ENCODE measurements at regions not wholly inside any gene's neighbourhood (a gene's known extent, or its start where the extent isn't known, plus 50 kb on each side); places are given as distances from the start of the nearest gene placed in this dataset.
A peak's percentile ranks its signal among the peaks of the same experiment; 100 is the strongest.

DNA sequence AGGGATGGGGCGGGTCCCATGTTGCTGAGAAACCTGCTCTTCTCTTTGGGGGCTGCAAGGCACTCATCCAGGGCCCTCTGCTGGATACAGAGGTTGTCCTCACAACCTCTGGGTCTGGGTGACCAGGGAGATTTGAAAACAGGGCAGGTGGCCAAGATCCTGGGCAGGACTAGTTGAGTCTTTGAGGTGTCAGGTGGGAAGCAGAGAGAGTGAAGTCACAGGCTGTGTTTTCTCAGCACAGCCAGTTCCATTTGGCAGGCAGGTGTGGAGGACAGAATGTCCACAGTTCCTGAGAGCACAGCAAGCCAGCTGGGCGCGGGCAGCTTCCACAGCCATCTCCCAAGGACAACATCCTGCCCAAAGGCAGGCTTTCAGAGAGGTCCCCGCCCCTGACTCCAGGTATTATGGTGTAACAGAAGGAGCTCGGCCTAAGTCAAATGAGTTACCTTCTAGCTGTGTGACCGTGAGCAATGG is 118.8 kb downstream of the NUFIP1 start:
- FAIRE-seq (no peak), DNase-seq (ENCODE audit: low spot score) (no peak), ATAC-seq (peak; percentile 28; the same call in 2 of the 3 replicates)
- BruUV-seq (replicated peaks) = no TSS peak
- H3K27ac ChIP-seq (ENCODE audit: extremely low read length, insufficient read depth, low read length) = no peak overlapping the region
- no peaks in the 10 kb centered on the region for H4K20me1 ChIP-seq (ENCODE audit: insufficient read depth, low read length)
- no peak overlapping the region for H3K4me2 ChIP-seq (ENCODE audit: low read depth, low read length)
- ChIA-PET CTCF (ENCODE audit: low intra/inter-chr PET ratio, low total read pairs) (no interaction called here), POLR2A (no interaction called here)
- intact Hi-C loops (cut with micrococcal nuclease; ENCODE audit: unreplicated experiment) = no loop called here
- no peak overlapping the region for H2AFZ ChIP-seq (ENCODE audit: low read length)
- no peak overlapping the region for H3K4me3 ChIP-seq (replicated peaks in 1 of 3; ENCODE audit: insufficient read depth in 1 of 3, low read depth in 2 of 3, low read length in 3 of 3)
- in situ Hi-C loops (cut with HindIII; ENCODE audit: extremely low pct_ligation_motif_present, low pct_unique_long_range_greater_than_20kb) = loop anchor here (10.0 kb wide), 1 partner anchor 396 kb away; no protein-coding TSS in a partner anchor
- no peaks in the 10 kb centered on the region; a peak in 1 of 5 replicates for H3K27me3 ChIP-seq (ENCODE audit: control insufficient read depth in 1 of 2, insufficient read depth in 2 of 2, low read length in 2 of 2)
- 0% methylated on average over 2 of the region's 6 CpGs for WGBS (ENCODE audit: low lambda C conversion rate)
- H3K36me3 ChIP-seq (replicated peaks in 1 of 2; ENCODE audit: control insufficient read depth in 1 of 2, insufficient read depth in 2 of 2, low read length in 2 of 2) = no peaks in the 10 kb centered on the region
- no peak overlapping the region for H3K9ac ChIP-seq (ENCODE audit: insufficient read depth, low read depth, low read length)
- H3K9me3 ChIP-seq (ENCODE audit: low read length) = no peaks in the 10 kb centered on the region
- peaks cover 22% of the 10 kb centered on the region for H3K4me1 ChIP-seq (ENCODE audit: insufficient read depth, low read length)
- no peaks in the 10 kb centered on the region for H3K79me2 ChIP-seq (ENCODE audit: insufficient read depth, low read length)
- TF ChIP-seq ZNF556 (CRISPR knock-in tag; IDR thresholded peaks at IDR 0.05; ENCODE audit: borderline replicate concordance) (no peak), HNF4A (CRISPR knock-in tag; IDR thresholded peaks at IDR 0.05) (no peak), HHEX (CRISPR knock-in tag; IDR thresholded peaks at IDR 0.05) (no peak), SNAI1 (CRISPR knock-in tag; IDR thresholded peaks at IDR 0.05; ENCODE audit: borderline replicate concordance) (no peak), PHF8 (CRISPR knock-in tag; IDR thresholded peaks at IDR 0.05) (no peak), ZNF121 (CRISPR knock-in tag; IDR thresholded peaks at IDR 0.05) (peak; percentile 57), NFATC3 (CRISPR knock-in tag; IDR thresholded peaks at IDR 0.05) (no peak), ZSCAN21 (CRISPR knock-in tag; IDR thresholded peaks at IDR 0.05; ENCODE audit: borderline replicate concordance) (no peak), ZNF768 (CRISPR knock-in tag; IDR thresholded peaks at IDR 0.05) (no peak), ZFAT (CRISPR knock-in tag; conservative IDR thresholded peaks at IDR 0.05) (no peak), ZNF616 (CRISPR knock-in tag; IDR thresholded peaks at IDR 0.05; ENCODE audit: low read depth) (no peak), STAG1 (CRISPR knock-in tag; IDR thresholded peaks at IDR 0.05) (peak; percentile 26; the same call in 1 of the 2 replicates)
- TF ChIP-seq, protein P1, sequence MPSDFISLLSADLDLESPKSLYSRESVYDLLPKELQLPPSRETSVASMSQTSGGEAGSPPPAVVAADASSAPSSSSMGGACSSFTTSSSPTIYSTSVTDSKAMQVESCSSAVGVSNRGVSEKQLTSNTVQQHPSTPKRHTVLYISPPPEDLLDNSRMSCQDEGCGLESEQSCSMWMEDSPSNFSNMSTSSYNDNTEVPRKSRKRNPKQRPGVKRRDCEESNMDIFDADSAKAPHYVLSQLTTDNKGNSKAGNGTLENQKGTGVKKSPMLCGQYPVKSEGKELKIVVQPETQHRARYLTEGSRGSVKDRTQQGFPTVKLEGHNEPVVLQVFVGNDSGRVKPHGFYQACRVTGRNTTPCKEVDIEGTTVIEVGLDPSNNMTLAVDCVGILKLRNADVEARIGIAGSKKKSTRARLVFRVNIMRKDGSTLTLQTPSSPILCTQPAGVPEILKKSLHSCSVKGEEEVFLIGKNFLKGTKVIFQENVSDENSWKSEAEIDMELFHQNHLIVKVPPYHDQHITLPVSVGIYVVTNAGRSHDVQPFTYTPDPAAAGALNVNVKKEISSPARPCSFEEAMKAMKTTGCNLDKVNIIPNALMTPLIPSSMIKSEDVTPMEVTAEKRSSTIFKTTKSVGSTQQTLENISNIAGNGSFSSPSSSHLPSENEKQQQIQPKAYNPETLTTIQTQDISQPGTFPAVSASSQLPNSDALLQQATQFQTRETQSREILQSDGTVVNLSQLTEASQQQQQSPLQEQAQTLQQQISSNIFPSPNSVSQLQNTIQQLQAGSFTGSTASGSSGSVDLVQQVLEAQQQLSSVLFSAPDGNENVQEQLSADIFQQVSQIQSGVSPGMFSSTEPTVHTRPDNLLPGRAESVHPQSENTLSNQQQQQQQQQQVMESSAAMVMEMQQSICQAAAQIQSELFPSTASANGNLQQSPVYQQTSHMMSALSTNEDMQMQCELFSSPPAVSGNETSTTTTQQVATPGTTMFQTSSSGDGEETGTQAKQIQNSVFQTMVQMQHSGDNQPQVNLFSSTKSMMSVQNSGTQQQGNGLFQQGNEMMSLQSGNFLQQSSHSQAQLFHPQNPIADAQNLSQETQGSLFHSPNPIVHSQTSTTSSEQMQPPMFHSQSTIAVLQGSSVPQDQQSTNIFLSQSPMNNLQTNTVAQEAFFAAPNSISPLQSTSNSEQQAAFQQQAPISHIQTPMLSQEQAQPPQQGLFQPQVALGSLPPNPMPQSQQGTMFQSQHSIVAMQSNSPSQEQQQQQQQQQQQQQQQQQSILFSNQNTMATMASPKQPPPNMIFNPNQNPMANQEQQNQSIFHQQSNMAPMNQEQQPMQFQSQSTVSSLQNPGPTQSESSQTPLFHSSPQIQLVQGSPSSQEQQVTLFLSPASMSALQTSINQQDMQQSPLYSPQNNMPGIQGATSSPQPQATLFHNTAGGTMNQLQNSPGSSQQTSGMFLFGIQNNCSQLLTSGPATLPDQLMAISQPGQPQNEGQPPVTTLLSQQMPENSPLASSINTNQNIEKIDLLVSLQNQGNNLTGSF (CRISPR knock-in tag; IDR thresholded peaks at IDR 0.05) = no peak
- TF ChIP-seq, protein P2, sequence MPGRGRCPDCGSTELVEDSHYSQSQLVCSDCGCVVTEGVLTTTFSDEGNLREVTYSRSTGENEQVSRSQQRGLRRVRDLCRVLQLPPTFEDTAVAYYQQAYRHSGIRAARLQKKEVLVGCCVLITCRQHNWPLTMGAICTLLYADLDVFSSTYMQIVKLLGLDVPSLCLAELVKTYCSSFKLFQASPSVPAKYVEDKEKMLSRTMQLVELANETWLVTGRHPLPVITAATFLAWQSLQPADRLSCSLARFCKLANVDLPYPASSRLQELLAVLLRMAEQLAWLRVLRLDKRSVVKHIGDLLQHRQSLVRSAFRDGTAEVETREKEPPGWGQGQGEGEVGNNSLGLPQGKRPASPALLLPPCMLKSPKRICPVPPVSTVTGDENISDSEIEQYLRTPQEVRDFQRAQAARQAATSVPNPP (CRISPR knock-in tag; IDR thresholded peaks at IDR 0.05) = no peak
- TF ChIP-seq, protein P3, sequence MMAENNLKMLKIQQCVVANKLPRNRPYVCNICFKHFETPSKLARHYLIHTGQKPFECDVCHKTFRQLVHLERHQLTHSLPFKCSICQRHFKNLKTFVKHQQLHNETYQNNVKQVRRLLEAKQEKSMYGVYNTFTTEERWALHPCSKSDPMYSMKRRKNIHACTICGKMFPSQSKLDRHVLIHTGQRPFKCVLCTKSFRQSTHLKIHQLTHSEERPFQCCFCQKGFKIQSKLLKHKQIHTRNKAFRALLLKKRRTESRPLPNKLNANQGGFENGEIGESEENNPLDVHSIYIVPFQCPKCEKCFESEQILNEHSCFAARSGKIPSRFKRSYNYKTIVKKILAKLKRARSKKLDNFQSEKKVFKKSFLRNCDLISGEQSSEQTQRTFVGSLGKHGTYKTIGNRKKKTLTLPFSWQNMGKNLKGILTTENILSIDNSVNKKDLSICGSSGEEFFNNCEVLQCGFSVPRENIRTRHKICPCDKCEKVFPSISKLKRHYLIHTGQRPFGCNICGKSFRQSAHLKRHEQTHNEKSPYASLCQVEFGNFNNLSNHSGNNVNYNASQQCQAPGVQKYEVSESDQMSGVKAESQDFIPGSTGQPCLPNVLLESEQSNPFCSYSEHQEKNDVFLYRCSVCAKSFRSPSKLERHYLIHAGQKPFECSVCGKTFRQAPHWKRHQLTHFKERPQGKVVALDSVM (CRISPR knock-in tag; IDR thresholded peaks at IDR 0.05) = no peak
- TF ChIP-seq, protein P4, sequence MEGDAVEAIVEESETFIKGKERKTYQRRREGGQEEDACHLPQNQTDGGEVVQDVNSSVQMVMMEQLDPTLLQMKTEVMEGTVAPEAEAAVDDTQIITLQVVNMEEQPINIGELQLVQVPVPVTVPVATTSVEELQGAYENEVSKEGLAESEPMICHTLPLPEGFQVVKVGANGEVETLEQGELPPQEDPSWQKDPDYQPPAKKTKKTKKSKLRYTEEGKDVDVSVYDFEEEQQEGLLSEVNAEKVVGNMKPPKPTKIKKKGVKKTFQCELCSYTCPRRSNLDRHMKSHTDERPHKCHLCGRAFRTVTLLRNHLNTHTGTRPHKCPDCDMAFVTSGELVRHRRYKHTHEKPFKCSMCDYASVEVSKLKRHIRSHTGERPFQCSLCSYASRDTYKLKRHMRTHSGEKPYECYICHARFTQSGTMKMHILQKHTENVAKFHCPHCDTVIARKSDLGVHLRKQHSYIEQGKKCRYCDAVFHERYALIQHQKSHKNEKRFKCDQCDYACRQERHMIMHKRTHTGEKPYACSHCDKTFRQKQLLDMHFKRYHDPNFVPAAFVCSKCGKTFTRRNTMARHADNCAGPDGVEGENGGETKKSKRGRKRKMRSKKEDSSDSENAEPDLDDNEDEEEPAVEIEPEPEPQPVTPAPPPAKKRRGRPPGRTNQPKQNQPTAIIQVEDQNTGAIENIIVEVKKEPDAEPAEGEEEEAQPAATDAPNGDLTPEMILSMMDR (CRISPR knock-in tag; IDR thresholded peaks at IDR 0.05) = peak; percentile 27
